ENCODE measurements at regions not wholly inside any gene's neighbourhood (a gene's known extent, or its start where the extent isn't known, plus 50 kb on each side); places are given as distances from the start of the nearest gene placed in this dataset.

- Histone ChIP-seq H4K20me1 (ENCODE audit: low read depth, low read length) (no peaks in the 10 kb centered on the region), H2AFZ (ENCODE audit: low read depth, low read length, severe bottlenecking) (no peak overlapping the region), H3K4me3 (ENCODE audit: insufficient read depth, low read length, poor library complexity, severe bottlenecking) (no peak overlapping the region), H3K79me2 (ENCODE audit: insufficient read depth, low read length) (no peaks in the 10 kb centered on the region), H3K9ac (ENCODE audit: low read length) (no peak overlapping the region), H3K36me3 (ENCODE audit: low read length) (no peaks in the 10 kb centered on the region), H3K27ac (ENCODE audit: low read depth, low read length) (no peak overlapping the region), H3K9me3 (ENCODE audit: insufficient read depth, low read length) (no peaks in the 10 kb centered on the region), H3K9me2 (replicated peaks; ENCODE audit: insufficient read depth, low read length) (no peaks in the 10 kb centered on the region), H3F3A (ENCODE audit: insufficient read depth) (no peaks in the 10 kb centered on the region; the same call in 1 of the 2 replicates), H3K4me2 (ENCODE audit: low read depth, low read length, poor library complexity, severe bottlenecking) (no peak overlapping the region), H3K27me3 (ENCODE audit: low read length) (no peaks in the 10 kb centered on the region)
- TF ChIP-seq CTCF (IDR thresholded peaks at IDR 0.05; ENCODE audit: insufficient read depth, low read length, poor library complexity, severe bottlenecking) (no peak), EZH2phosphoT487 (conservative IDR thresholded peaks at IDR 0.05; ENCODE audit: low read length) (no peak)
Measured at GRCh38 chr22:22384267-22384666, 124.3 kb downstream of the ZNF280B start.

- Histone ChIP-seq H3K9me2 (replicated peaks; ENCODE audit: insufficient read depth, low read length) (no peaks in the 10 kb centered on the region), H3K9me3 (ENCODE audit: insufficient read depth, low read length) (no peaks in the 10 kb centered on the region), H3K27ac (ENCODE audit: low read depth, low read length) (no peak overlapping the region), H3K4me2 (ENCODE audit: low read depth, low read length, poor library complexity, severe bottlenecking) (no peak overlapping the region), H3K9ac (ENCODE audit: low read length) (no peak overlapping the region), H2AFZ (ENCODE audit: low read depth, low read length, severe bottlenecking) (no peak overlapping the region), H4K20me1 (ENCODE audit: low read depth, low read length) (no peaks in the 10 kb centered on the region), H3K27me3 (ENCODE audit: low read length) (no peaks in the 10 kb centered on the region), H3K4me3 (ENCODE audit: insufficient read depth, low read length, poor library complexity, severe bottlenecking) (no peak overlapping the region), H3K36me3 (ENCODE audit: low read length) (no peaks in the 10 kb centered on the region), H3K79me2 (ENCODE audit: insufficient read depth, low read length) (no peaks in the 10 kb centered on the region), H3F3A (ENCODE audit: insufficient read depth) (no peaks in the 10 kb centered on the region; the same call in 1 of the 2 replicates)
- no peak for TF ChIP-seq EZH2phosphoT487 (conservative IDR thresholded peaks at IDR 0.05; ENCODE audit: low read length)
- no peak for TF ChIP-seq CTCF (IDR thresholded peaks at IDR 0.05; ENCODE audit: insufficient read depth, low read length, poor library complexity, severe bottlenecking)
Measured at GRCh38 chr22:22384668-22385244, 123.8 kb downstream of the ZNF280B start.

- no peak overlapping the region for H3K4me2 ChIP-seq (ENCODE audit: low read depth, low read length, poor library complexity, severe bottlenecking)
- no peaks in the 10 kb centered on the region; the same call in 1 of the 2 replicates for H3F3A ChIP-seq (ENCODE audit: insufficient read depth)
Measured at GRCh38 chr22:22386602-22387385, 121.7 kb downstream of the ZNF280B start.

More at GRCh38 chr22:22386602-22387385, 121.7 kb downstream of the ZNF280B start:
- Histone ChIP-seq H3K9ac (ENCODE audit: low read length) (no peak overlapping the region), H3K9me3 (ENCODE audit: insufficient read depth, low read length) (no peaks in the 10 kb centered on the region), H4K20me1 (ENCODE audit: low read depth, low read length) (no peaks in the 10 kb centered on the region), H2AFZ (ENCODE audit: low read depth, low read length, severe bottlenecking) (no peak overlapping the region), H3K9me2 (replicated peaks; ENCODE audit: insufficient read depth, low read length) (no peaks in the 10 kb centered on the region), H3K79me2 (ENCODE audit: insufficient read depth, low read length) (no peaks in the 10 kb centered on the region), H3K4me3 (ENCODE audit: insufficient read depth, low read length, poor library complexity, severe bottlenecking) (no peak overlapping the region), H3K36me3 (ENCODE audit: low read length) (no peaks in the 10 kb centered on the region), H3K27me3 (ENCODE audit: low read length) (no peaks in the 10 kb centered on the region), H3K27ac (ENCODE audit: low read depth, low read length) (no peak overlapping the region)
- TF ChIP-seq CTCF (IDR thresholded peaks at IDR 0.05; ENCODE audit: insufficient read depth, low read length, poor library complexity, severe bottlenecking) (no peak), EZH2phosphoT487 (conservative IDR thresholded peaks at IDR 0.05; ENCODE audit: low read length) (no peak)
